ENCODE measurements at regions not wholly inside any gene's neighbourhood (a gene's known extent, or its start where the extent isn't known, plus 50 kb on each side); places are given as distances from the start of the nearest gene placed in this dataset.

- DNase-seq: no peak
- ChIA-PET POLR2A (ENCODE audit: unreplicated experiment) (no interaction called here), CTCF (no interaction called here)
These were observed 121.0 kb upstream of the ZNF91 start for GRCh38 chr19:23516266-23516665.

DNA sequence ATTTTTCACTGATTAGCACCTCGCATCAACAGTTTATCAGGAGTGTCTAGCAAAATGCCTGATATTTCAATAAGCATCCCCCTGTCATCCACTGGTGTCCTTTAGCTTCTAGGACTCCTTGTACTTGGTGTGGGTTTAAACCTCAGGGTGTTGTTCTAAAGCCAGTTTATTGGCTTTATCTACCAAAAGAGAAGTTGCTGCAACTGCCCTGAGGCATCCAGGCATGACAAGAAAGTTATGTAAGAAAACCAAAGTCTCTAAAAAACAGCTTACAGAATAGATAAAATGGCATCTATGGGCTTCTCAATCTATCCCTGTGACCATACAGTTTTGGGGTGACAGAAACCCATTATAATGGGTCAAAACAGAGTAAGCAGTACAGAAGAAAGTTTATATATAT, 120.3 kb upstream of the ZNF91 start:
- Histone ChIP-seq H3K27me3 (ENCODE audit: low read length) (no peaks in the 10 kb centered on the region), H3F3A (ENCODE audit: low read length, unreplicated experiment) (no peaks in the 10 kb centered on the region), H3K9me3 (ENCODE audit: low read length) (no peaks in the 10 kb centered on the region), H3K4me3 (ENCODE audit: low read length) (no peak overlapping the region), H3K4me1 (ENCODE audit: insufficient read depth, low read length) (no peaks in the 10 kb centered on the region), H4K20me1 (ENCODE audit: low read length) (no peaks in the 10 kb centered on the region), H2AFZ (ENCODE audit: low read length) (no peak overlapping the region), H3K9ac (ENCODE audit: low read length) (no peak overlapping the region), H3K36me3 (ENCODE audit: low read depth, low read length) (no peaks in the 10 kb centered on the region), H3K4me2 (ENCODE audit: low read length) (no peak overlapping the region), H3K9me2 (replicated peaks; ENCODE audit: low read length) (no peaks in the 10 kb centered on the region), H3K79me2 (ENCODE audit: low read length) (no peaks in the 10 kb centered on the region), H3K27ac (ENCODE audit: low read length) (no peak overlapping the region)
- ChIA-PET CTCF (no interaction called here), POLR2A (ENCODE audit: unreplicated experiment) (no interaction called here)
- no peak for DNase-seq
- no peak for ATAC-seq
- TF ChIP-seq EZH2phosphoT487 (IDR thresholded peaks at IDR 0.05; ENCODE audit: borderline replicate concordance, low read length) (no peak), CTCF (conservative IDR thresholded peaks at IDR 0.05; ENCODE audit: low read depth, low read length) (no peak), EZH2 (IDR thresholded peaks at IDR 0.05; ENCODE audit: low read length, unreplicated experiment) (no peak)
- BruUV-seq (replicated peaks): no TSS peak
- intact Hi-C loops (cut with micrococcal nuclease): no loop called here

More at GRCh38 chr19:23516266-23516665, 121.0 kb upstream of the ZNF91 start:
- no peak overlapping the region for H2AFZ ChIP-seq (ENCODE audit: low read length)
- no peaks in the 10 kb centered on the region for H3K36me3 ChIP-seq (ENCODE audit: low read depth, low read length)
- no peaks in the 10 kb centered on the region for H4K20me1 ChIP-seq (ENCODE audit: low read length)
- no peaks in the 10 kb centered on the region for H3K4me1 ChIP-seq (ENCODE audit: insufficient read depth, low read length)
- intact Hi-C loops (cut with micrococcal nuclease): no loop called here
- no peak overlapping the region for H3K9ac ChIP-seq (ENCODE audit: low read length)
- no TSS peak for BruUV-seq (replicated peaks)
- H3K4me2 ChIP-seq (ENCODE audit: low read length): no peak overlapping the region
- no peaks in the 10 kb centered on the region for H3K9me3 ChIP-seq (ENCODE audit: low read length)
- H3K9me2 ChIP-seq (replicated peaks; ENCODE audit: low read length): no peaks in the 10 kb centered on the region
- no peaks in the 10 kb centered on the region for H3F3A ChIP-seq (ENCODE audit: low read length, unreplicated experiment)
- no peak for TF ChIP-seq EZH2 (IDR thresholded peaks at IDR 0.05; ENCODE audit: low read length, unreplicated experiment)
- TF ChIP-seq CTCF (conservative IDR thresholded peaks at IDR 0.05; ENCODE audit: low read depth, low read length): no peak
- TF ChIP-seq EZH2phosphoT487 (IDR thresholded peaks at IDR 0.05; ENCODE audit: borderline replicate concordance, low read length): no peak
- H3K27me3 ChIP-seq (ENCODE audit: low read length): no peaks in the 10 kb centered on the region
- ATAC-seq: no peak
- H3K27ac ChIP-seq (ENCODE audit: low read length): no peak overlapping the region
- no peak overlapping the region for H3K4me3 ChIP-seq (ENCODE audit: low read length)
- H3K79me2 ChIP-seq (ENCODE audit: low read length): no peaks in the 10 kb centered on the region

DNA sequence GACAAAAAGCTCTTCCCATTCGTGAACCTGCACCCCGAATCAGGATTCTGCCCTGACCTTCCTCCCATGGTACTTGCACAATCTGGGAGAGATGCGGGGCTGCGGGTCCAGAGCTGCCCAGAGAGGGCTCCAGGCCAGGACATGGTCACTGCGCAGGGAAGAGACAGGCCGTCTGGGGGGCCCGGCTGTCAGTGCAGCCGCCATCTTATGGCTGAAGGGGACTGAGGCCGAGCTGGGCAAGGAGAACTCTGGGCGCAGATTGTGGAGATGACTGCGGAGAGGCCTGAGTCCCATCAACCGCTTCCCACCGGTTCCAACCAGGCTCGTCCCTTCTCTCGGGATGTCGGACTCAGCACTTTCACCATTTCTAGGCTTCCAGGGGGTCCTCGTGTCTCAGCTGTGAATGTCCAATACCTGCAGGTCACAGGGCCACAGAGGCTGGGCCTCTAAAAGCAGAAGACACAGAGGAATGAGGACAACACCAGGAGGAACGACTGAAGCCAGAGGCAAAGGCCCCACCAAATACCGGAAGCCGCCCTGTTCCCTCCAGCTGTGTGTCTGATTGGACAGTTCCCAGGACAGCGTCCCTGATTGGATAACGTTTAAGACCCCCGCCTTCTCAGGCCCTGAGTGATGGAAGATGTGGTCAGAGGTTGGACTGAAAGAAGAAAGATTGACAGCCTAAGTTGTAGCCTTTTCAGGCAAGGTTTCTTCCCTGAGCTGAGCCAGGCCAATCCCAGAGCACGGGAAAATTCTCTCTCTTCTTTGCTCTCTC, 117.1 kb upstream of the ZNF91 start:
- Histone ChIP-seq H4K20me1 (ENCODE audit: low read length) (no peaks in the 10 kb centered on the region), H3K4me3 (ENCODE audit: low read length) (no peak overlapping the region), H3K9me3 (ENCODE audit: low read length) (no peaks in the 10 kb centered on the region), H3K27ac (ENCODE audit: low read length) (no peak overlapping the region), H3F3A (ENCODE audit: low read length, unreplicated experiment) (no peaks in the 10 kb centered on the region), H3K36me3 (ENCODE audit: low read depth, low read length) (no peaks in the 10 kb centered on the region), H3K9ac (ENCODE audit: low read length) (no peak overlapping the region), H3K4me2 (ENCODE audit: low read length) (no peak overlapping the region), H3K4me1 (ENCODE audit: insufficient read depth, low read length) (peaks cover 7% of the 10 kb centered on the region; the same call in 1 of the 2 replicates), H2AFZ (ENCODE audit: low read length) (no peak overlapping the region), H3K79me2 (ENCODE audit: low read length) (no peaks in the 10 kb centered on the region), H3K9me2 (replicated peaks; ENCODE audit: low read length) (no peaks in the 10 kb centered on the region), H3K27me3 (ENCODE audit: low read length) (no peaks in the 10 kb centered on the region)
- no TSS peak for BruUV-seq (replicated peaks)
- DNase-seq (no peak), ATAC-seq (no peak)
- POLR2A ChIA-PET (ENCODE audit: unreplicated experiment): no interaction called here
- CTCF ChIA-PET: no interaction called here
- TF ChIP-seq EZH2phosphoT487 (IDR thresholded peaks at IDR 0.05; ENCODE audit: borderline replicate concordance, low read length): no peak
- TF ChIP-seq CTCF (conservative IDR thresholded peaks at IDR 0.05; ENCODE audit: low read depth, low read length): no peak
- TF ChIP-seq EZH2 (IDR thresholded peaks at IDR 0.05; ENCODE audit: low read length, unreplicated experiment): no peak
- intact Hi-C loops (cut with micrococcal nuclease): no loop called here
